HepG2 (cell line): ENCODE measurements at regions not wholly inside any gene's neighbourhood (a gene's known extent, or its start where the extent isn't known, plus 50 kb on each side); places are given as distances from the start of the nearest gene placed in this dataset.

Experiments
- ATAC-seq: fragments of 200-7000 bp; cut with Tn5 transposase; 3 replicates; pipeline ENCODE4 v1.9.1; 2020; ENCODE audit warnings: mild to moderate bottlenecking, moderate library complexity
- BruUV-seq: library from RNA; stranded (reverse); fragments of 400-500 nt; replicated peaks from 2 replicates; lab custom pipeline; 2021; lab: Mats Ljungman, UMichigan
- CTCF ChIA-PET: fragments of 300-600 bp; formaldehyde crosslinking; extraction: SDS; loops from one replicate; lab custom pipeline; 2021; ENCODE audit warnings: low total read pairs, inconsistent platforms, low intra/inter-chr PET ratio; lab: Yijun Ruan, JAX
- POLR2A ChIA-PET: fragments of 350-600 bp; sonication (Branson Sonifier 250); formaldehyde crosslinking; loops from one replicate; lab custom pipeline; 2020; ENCODE audit warnings: antibody characterized with exemption, inconsistent platforms; lab: Yijun Ruan, JAX
- DNase-seq: peaks from one replicate; pipeline ENCODE4 v3.0.0-alpha.2; 2015; ENCODE audit warnings: low spot score
- FAIRE-seq: peaks from 3 replicates; lab custom pipeline; 2011; peaks lifted over from hg19 to GRCh38; lab: Jason Lieb, UNC
- H2AFZ ChIP-seq: one replicate; pipeline ENCODE4 v1.6.1; 2011; ENCODE audit warnings: low read length, inconsistent platforms
- H3K27ac ChIP-seq: fragments of 300-600 bp; 3 replicates; pipeline ENCODE4 v1.8.0; 2011; ENCODE audit warnings: mixed run types, mild to moderate bottlenecking, mixed read lengths, low read length, inconsistent platforms; ENCODE audit not compliant: insufficient read depth; ENCODE audit errors: extremely low read length
- H3K27me3 ChIP-seq, 2 experiments: fragments of 200-600 bp in 1 of 2; 2 replicates in 1 of 2; 3 replicates in 1 of 2; pipeline versions ENCODE4 v1.6.0 to v1.8.0; 2011; ENCODE audit warnings: low read length in 2 of 2, mild to moderate bottlenecking in 2 of 2, moderate library complexity in 2 of 2, inconsistent platforms in 1 of 2; ENCODE audit not compliant: insufficient read depth in 2 of 2, control insufficient read depth in 1 of 2
- H3K36me3 ChIP-seq, 2 experiments: fragments of 200-600 bp in 1 of 2; replicated peaks in 1 of 2; 2 replicates in 1 of 2; 3 replicates in 1 of 2; pipeline versions ENCODE4 v1.5.1 to v1.8.0; 2011; ENCODE audit warnings: low read length in 2 of 2, inconsistent platforms in 1 of 2; ENCODE audit not compliant: insufficient read depth in 2 of 2, control insufficient read depth in 1 of 2
- H3K4me1 ChIP-seq: 2 replicates; pipeline ENCODE4 v1.5.1; 2012; ENCODE audit warnings: low read length, inconsistent platforms; ENCODE audit not compliant: insufficient read depth
- H3K4me2 ChIP-seq: 2 replicates; pipeline ENCODE4 v1.6.0; 2011; ENCODE audit warnings: low read depth, low read length, inconsistent platforms
- H3K4me3 ChIP-seq, 3 experiments: fragments of 200-600 bp in 1 of 3; sonication (generic), shearing (Covaris generic) in 1 of 3; replicated peaks in 1 of 3; 2 replicates each; pipeline ENCODE4 v1.5.1; 2011 to 2016; ENCODE audit warnings: low read length in 3 of 3, inconsistent platforms in 2 of 3, low read depth in 2 of 3, mild to moderate bottlenecking in 2 of 3, control low read depth in 1 of 3, mixed read lengths in 1 of 3; ENCODE audit not compliant: insufficient read depth in 1 of 3
- H3K79me2 ChIP-seq: one replicate; pipeline ENCODE4 v1.6.1; 2011; ENCODE audit warnings: low read length, inconsistent platforms; ENCODE audit not compliant: insufficient read depth
- H3K9ac ChIP-seq: 2 replicates; pipeline ENCODE4 v1.6.0; 2011; ENCODE audit warnings: mild to moderate bottlenecking, low read depth, low read length, inconsistent platforms; ENCODE audit not compliant: insufficient read depth
- H3K9me3 ChIP-seq: 2 replicates; pipeline ENCODE4 v1.5.1; 2012; ENCODE audit warnings: mild to moderate bottlenecking, low read length
- H4K20me1 ChIP-seq: 2 replicates; pipeline ENCODE4 v1.6.0; 2011; ENCODE audit warnings: inconsistent platforms, mild to moderate bottlenecking, low read length, moderate library complexity; ENCODE audit not compliant: insufficient read depth
- GMEB1 ChIP-seq: sonication (generic); formaldehyde crosslinking; IDR thresholded peaks from 2 replicates; pipeline ENCODE4 v1.5.1; 2020; ENCODE audit warnings: missing genetic modification reagents, mild to moderate bottlenecking, borderline replicate concordance
- KLF16 ChIP-seq, 2 experiments: sonication (generic) in 1 of 2; formaldehyde crosslinking in 1 of 2; IDR thresholded peaks; 2 replicates each; pipeline versions ENCODE4 v1.6.1 to v1.8.0; 2016 to 2023; ENCODE audit warnings: missing genetic modification reagents in 2 of 2, missing compliant biosample characterization in 1 of 2
- MAFK ChIP-seq, 2 experiments: IDR thresholded peaks in 1 of 2; conservative IDR thresholded peaks in 1 of 2; 2 replicates each; pipeline ENCODE4 v1.6.1; 2011; ENCODE audit warnings: improper control_type of control experiment in 2 of 2, low read length in 2 of 2
- SP4 ChIP-seq: sonication (generic); formaldehyde crosslinking; IDR thresholded peaks from 2 replicates; pipeline ENCODE4 v1.8.1; 2023; ENCODE audit warnings: mild to moderate bottlenecking, missing genetic modification reagents
- ZNF674 ChIP-seq: sonication (generic); formaldehyde crosslinking; IDR thresholded peaks from 2 replicates; pipeline ENCODE4 v1.5.0; 2020; ENCODE audit warnings: low read depth, mild to moderate bottlenecking, missing genetic modification reagents
- WGBS: methylation state at CpG from one replicate; pipeline ENCODE4 v1.1.6; 2017; ENCODE audit warnings: low lambda C conversion rate; 5-methylcytosine and 5-hydroxymethylcytosine counted together
- in situ Hi-C: cut with HindIII; loops from 2 replicates; pipeline ENCODE4 v1.10.0; 2017; ENCODE audit warnings: low pct_unique_long_range_greater_than_20kb; ENCODE audit not compliant: extremely low pct_ligation_motif_present
- intact Hi-C: fragments of 100-400 bp; cut with micrococcal nuclease; formaldehyde crosslinking; loops from one replicate; pipeline ENCODE4 v1.10.0; 2022; ENCODE audit not compliant: unreplicated experiment
- TF ChIP-seq, protein P1 (sequence below): sonication (generic); formaldehyde crosslinking; IDR thresholded peaks from 2 replicates; pipeline ENCODE4 v1.4.0; 2020; ENCODE audit warnings: mild to moderate bottlenecking, missing genetic modification reagents

GRCh38 chr4:133464311-133464710, 315.2 kb downstream of the PCDH10 start (continued):
- TF ChIP-seq, protein P1, sequence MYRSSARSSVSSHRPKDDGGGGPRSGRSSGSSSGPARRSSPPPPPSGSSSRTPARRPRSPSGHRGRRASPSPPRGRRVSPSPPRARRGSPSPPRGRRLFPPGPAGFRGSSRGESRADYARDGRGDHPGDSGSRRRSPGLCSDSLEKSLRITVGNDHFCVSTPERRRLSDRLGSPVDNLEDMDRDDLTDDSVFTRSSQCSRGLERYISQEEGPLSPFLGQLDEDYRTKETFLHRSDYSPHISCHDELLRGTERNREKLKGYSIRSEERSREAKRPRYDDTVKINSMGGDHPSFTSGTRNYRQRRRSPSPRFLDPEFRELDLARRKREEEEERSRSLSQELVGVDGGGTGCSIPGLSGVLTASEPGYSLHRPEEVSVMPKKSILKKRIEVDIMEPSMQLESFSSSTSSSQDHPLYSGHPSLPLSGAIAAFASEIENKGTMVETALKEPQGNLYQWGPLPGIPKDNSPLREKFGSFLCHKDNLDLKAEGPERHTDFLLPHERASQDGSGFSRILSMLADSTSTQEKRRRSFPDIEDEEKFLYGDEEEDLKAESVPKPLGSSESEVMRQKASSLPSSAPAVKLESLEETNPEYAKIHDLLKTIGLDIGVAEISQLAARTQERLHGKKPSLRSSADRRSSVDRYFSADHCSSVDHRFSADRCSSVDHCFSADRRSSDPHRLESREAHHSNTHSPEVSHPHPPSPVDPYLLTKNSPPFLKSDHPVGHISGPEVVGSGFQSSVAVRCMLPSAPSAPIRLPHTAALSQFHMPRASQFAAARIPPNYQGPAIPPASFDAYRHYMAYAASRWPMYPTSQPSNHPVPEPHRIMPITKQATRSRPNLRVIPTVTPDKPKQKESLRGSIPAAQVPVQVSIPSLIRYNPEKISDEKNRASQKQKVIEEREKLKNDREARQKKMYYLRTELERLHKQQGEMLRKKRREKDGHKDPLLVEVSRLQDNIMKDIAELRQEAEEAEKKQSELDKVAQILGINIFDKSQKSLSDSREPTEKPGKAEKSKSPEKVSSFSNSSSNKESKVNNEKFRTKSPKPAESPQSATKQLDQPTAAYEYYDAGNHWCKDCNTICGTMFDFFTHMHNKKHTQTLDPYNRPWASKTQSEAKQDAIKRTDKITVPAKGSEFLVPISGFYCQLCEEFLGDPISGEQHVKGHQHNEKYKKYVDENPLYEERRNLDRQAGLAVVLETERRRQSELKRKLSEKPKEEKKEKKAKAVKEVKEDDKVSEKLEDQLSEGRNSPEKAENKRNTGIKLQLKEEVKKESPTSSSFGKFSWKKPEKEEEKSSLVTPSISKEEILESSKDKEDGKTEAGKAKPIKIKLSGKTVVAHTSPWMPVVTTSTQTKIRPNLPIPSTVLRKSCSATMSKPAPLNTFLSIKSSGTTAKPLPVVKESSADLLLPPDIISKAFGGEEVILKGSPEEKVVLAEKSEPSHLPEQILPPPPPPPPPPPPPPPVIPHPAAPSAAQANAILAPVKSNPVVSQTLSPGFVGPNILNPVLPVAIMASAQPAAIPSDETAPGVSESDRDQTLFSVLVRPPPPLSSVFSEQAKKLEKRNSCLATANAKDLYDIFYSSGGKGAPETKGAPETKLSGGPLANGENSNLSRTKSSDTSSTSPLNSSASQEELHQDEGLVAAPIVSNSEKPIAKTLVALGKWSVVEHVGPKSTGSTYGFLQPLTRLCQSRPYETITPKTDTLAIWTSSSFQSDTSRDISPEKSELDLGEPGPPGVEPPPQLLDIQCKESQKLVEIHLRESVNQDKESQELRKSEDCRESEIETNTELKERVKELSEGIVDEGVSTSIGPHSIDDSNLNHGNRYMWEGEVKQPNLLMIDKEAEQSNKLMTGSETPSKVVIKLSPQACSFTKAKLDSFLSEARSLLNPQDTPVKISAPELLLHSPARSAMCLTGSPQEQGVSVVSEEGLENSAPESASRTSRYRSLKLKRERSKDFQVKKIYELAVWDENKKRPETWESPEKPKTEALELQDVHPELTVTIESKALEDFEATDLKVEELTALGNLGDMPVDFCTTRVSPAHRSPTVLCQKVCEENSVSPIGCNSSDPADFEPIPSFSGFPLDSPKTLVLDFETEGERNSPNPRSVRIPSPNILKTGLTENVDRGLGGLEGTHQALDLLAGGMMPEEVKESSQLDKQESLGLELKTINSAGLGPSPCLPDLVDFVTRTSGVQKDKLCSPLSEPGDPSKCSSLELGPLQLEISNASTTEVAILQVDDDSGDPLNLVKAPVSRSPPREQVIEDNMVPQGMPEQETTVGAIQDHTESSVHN (CRISPR knock-in tag): no peak
- TF ChIP-seq SP4 (CRISPR knock-in tag) (no peak), MAFK (conservative IDR thresholded peaks at IDR 0.05 in 1 of 2, IDR thresholded peaks at IDR 0.05 in 1 of 2; ENCODE audit: low read length in 2 of 2) (no peak), ZNF674 (CRISPR knock-in tag) (no peak)

DNA sequence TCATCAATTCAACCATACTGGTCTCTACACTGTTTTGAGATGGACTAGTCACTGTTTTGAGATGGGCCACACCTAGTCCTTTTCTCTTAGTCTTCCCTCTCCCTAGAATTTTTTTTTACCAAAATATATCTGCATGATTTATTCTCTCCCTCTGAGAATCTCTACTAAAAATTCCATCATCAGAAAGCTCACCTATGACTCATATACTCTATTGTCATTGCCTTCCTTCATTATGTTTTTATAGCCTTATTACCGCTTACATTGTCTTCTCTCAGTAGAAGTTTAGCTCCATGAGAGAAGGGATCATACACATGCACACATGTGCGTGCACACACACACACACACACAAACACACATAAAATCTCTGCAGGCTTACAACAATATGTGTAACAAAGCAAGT, 303.6 kb downstream of the PCDH10 start:
- Histone ChIP-seq H3K4me3 (no peak overlapping the region), H3K4me1 (no peaks in the 10 kb centered on the region), H3K9ac (no peak overlapping the region), H3K9me3 (no peaks in the 10 kb centered on the region), H3K4me2 (no peak overlapping the region), H4K20me1 (no peaks in the 10 kb centered on the region), H3K27me3 (no peaks in the 10 kb centered on the region), H3K27ac (no peak overlapping the region), H2AFZ (no peak overlapping the region), H3K79me2 (no peaks in the 10 kb centered on the region), H3K36me3 (no peaks in the 10 kb centered on the region)
- ATAC-seq (no peak), DNase-seq (no peak), FAIRE-seq (no peak)
- CTCF ChIA-PET: no interaction called here
- intact Hi-C loops: no loop called here
- POLR2A ChIA-PET: no interaction called here
- no peak for TF ChIP-seq KLF16 (CRISPR knock-in tag; IDR thresholded peaks at IDR 0.05)
- no peak for TF ChIP-seq GMEB1 (CRISPR knock-in tag)
- no TSS peak for BruUV-seq
- in situ Hi-C loops: no loop called here
- 48% methylated on average over 2 of the region's 2 CpGs for WGBS
